Upper lobe of left lung (tissue), 6 donors: ENCODE measurements at regions not wholly inside any gene's neighbourhood (a gene's known extent, or its start where the extent isn't known, plus 50 kb on each side); places are given as distances from the start of the nearest gene placed in this dataset.

Experiments used
- ATAC-seq, 2 donors: fragments of 200-7000 bp; cut with Tn5 transposase; one replicate each; pipeline ENCODE4 v1.9.1; 2022; ENCODE audit warnings: mild to moderate bottlenecking in 2 of 2, moderate library complexity in 2 of 2; ENCODE audit not compliant: low FRiP score in 2 of 2
- DNase-seq, 2 donors: peaks; one replicate each; pipeline ENCODE4 v3.0.0-alpha.2; 2019 to 2020
- H3K27ac ChIP-seq, 4 donors: fragments of 200-600 bp; sonication (generic); one replicate each; pipeline ENCODE4 v1.5.1; 2016 to 2019
- H3K27me3 ChIP-seq, 4 donors: fragments of 200-600 bp; sonication (generic); one replicate each; pipeline ENCODE4 v1.5.1; 2017 to 2019
- H3K36me3 ChIP-seq, 4 donors: fragments of 200-600 bp; sonication (generic); one replicate each; pipeline ENCODE4 v1.5.1; 2016 to 2019
- H3K4me1 ChIP-seq, 4 donors: fragments of 200-600 bp; sonication (generic); one replicate each; pipeline ENCODE4 v1.5.1; 2018 to 2019
- H3K4me3 ChIP-seq, 4 donors: fragments of 200-600 bp; sonication (generic); one replicate each; pipeline ENCODE4 v1.5.1; 2017 to 2019; ENCODE audit warnings: mild to moderate bottlenecking in 2 of 4, moderate library complexity in 1 of 4
- H3K9me3 ChIP-seq, 4 donors: fragments of 200-600 bp; sonication (generic); one replicate each; pipeline ENCODE4 v1.5.1; 2018 to 2019
- EP300 ChIP-seq, 4 donors: sonication (generic); formaldehyde crosslinking; IDR thresholded peaks; one replicate each; pipeline ENCODE4 v1.5.1; 2017; ENCODE audit warnings: antibody characterized with exemption in 4 of 4, control low read depth in 2 of 4
- POLR2A ChIP-seq, 4 donors: fragments of 450-650 bp; IDR thresholded peaks; one replicate each; pipeline ENCODE4 v1.5.1; 2016 to 2017; ENCODE audit warnings: antibody characterized with exemption in 4 of 4, mild to moderate bottlenecking in 2 of 4
- POLR2AphosphoS5 ChIP-seq, 2 donors: sonication (generic); formaldehyde crosslinking; IDR thresholded peaks; one replicate each; pipeline ENCODE4 v1.5.1; 2017; ENCODE audit warnings: antibody characterized with exemption in 2 of 2
- WGBS, 2 donors: methylation state at CpG; one replicate each; pipeline ENCODE4 v1.1.5; 2017 to 2018; 5-methylcytosine and 5-hydroxymethylcytosine counted together
- small RNA-seq, 4 donors: library from RNA; depleted of rRNA; stranded (forward); fragments of <200 nt; gene quantifications; one replicate each; pipeline ENCODE3, GENCODE V24; 2016
- TF ChIP-seq, protein P1 (sequence below), 6 experiments: fragments of 450-650 bp in 4 of 6; fragments of 200-600 bp in 2 of 6; sonication (generic) in 2 of 6; IDR thresholded peaks; one replicate each; pipeline ENCODE4 v1.5.1; 2016 to 2019; ENCODE audit warnings: antibody characterized with exemption in 6 of 6
- donor health status: DM: no; HTN: no; CAD: no; lungs with moderate emphysema.
- donor health status: DM: no; HTN: yes; CAD: no; lungs with severe emphysema.

DNA sequence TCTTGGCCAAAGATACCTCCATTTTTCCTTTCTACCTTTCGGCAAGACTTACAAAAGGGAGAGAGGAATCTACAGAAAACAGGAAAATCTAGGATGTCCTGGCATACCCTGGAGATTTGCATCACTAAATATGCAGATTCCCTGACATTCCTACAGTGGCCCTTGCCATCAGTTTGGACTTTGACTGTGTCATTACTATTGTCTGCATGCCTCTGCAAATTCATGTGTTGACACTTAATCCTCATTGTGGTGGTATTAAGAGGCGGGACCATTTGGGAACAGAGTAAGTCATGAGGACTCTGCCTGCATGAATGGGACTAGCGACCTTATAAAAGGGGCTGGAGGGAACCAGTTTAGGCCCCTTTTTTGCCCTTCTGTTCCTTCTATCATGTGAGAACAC is 50.5 kb upstream of the DTNBP1 start:
- no peak for ATAC-seq
- no peaks in the 10 kb centered on the region for H3K27me3 ChIP-seq
- H3K4me3 ChIP-seq: no peak overlapping the region
- 75 to 93% methylated on average over 3 of the region's 3 CpGs for whole genome bisulfite sequencing, 2 donors
- no peaks in the 10 kb centered on the region for H3K9me3 ChIP-seq
- no peak for TF ChIP-seq POLR2A (IDR thresholded peaks at IDR 0.05)
- TF ChIP-seq, protein P1, sequence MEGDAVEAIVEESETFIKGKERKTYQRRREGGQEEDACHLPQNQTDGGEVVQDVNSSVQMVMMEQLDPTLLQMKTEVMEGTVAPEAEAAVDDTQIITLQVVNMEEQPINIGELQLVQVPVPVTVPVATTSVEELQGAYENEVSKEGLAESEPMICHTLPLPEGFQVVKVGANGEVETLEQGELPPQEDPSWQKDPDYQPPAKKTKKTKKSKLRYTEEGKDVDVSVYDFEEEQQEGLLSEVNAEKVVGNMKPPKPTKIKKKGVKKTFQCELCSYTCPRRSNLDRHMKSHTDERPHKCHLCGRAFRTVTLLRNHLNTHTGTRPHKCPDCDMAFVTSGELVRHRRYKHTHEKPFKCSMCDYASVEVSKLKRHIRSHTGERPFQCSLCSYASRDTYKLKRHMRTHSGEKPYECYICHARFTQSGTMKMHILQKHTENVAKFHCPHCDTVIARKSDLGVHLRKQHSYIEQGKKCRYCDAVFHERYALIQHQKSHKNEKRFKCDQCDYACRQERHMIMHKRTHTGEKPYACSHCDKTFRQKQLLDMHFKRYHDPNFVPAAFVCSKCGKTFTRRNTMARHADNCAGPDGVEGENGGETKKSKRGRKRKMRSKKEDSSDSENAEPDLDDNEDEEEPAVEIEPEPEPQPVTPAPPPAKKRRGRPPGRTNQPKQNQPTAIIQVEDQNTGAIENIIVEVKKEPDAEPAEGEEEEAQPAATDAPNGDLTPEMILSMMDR (IDR thresholded peaks at IDR 0.05): no peak
- no peak for TF ChIP-seq EP300 (IDR thresholded peaks at IDR 0.05)
- no peak for TF ChIP-seq POLR2AphosphoS5 (IDR thresholded peaks at IDR 0.05)
- no peaks in the 10 kb centered on the region for H3K36me3 ChIP-seq
- no peaks in the 10 kb centered on the region for H3K4me1 ChIP-seq
- H3K27ac ChIP-seq: no peak overlapping the region
- no peak for DNase-seq

DNA sequence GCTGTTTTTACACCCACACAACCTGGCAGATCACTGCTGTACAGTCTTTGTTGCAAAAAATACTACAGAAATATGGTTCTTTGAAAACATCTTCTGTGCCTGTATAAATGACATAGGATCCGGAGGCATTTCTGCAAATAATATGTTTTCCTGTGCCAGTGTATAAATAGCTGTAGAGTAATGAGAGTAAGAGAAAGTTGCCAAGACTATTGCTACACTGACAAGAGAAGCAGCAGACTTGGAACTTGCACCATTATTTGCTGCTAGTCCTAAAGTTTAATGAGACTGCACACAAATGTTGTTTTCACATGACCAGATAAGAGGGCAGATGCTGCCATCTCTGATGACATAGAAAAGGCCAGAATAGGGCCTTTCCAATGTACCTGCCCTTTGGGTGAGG is 50.0 kb upstream of the DTNBP1 start:
- Histone ChIP-seq H3K27ac (no peak overlapping the region), H3K9me3 (no peaks in the 10 kb centered on the region), H3K4me1 (no peaks in the 10 kb centered on the region), H3K4me3 (no peak overlapping the region), H3K36me3 (no peaks in the 10 kb centered on the region), H3K27me3 (no peaks in the 10 kb centered on the region)
- WGBS, 2 donors: 42 to 52% methylated on average over 1 of the region's 1 CpG
- TF ChIP-seq POLR2AphosphoS5 (IDR thresholded peaks at IDR 0.05): no peak
- DNase-seq: no peak
- no peak for ATAC-seq

Small RNAs in the stretch of these regions (small RNA-seq; reads per million reads assigned to genes)
- 0 reads per million in 4 donors for gene AL365265.1
